ENCODE measurements at regions not wholly inside any gene's neighbourhood (a gene's known extent, or its start where the extent isn't known, plus 50 kb on each side); places are given as distances from the start of the nearest gene placed in this dataset.
"Not testable (repeated sequence)": the region's sequence is repeated elsewhere in the genome, so short reads cannot be mapped to it uniquely, and the experiment has no call there.

GRCh38 chr15:79496838-79497237 is 64.7 kb downstream of the MINAR1 start:
- H3K27ac Mint-ChIP-seq (ENCODE audit: unreplicated experiment) = no peak overlapping the region
- H3K36me3 Mint-ChIP-seq (ENCODE audit: insufficient read depth, unreplicated experiment) = no peaks in the 10 kb centered on the region
- no peaks in the 10 kb centered on the region for H3K9me3 Mint-ChIP-seq (ENCODE audit: low read depth, unreplicated experiment)
- H3K4me1 Mint-ChIP-seq (ENCODE audit: low read depth, unreplicated experiment) = no peaks in the 10 kb centered on the region
- DNase-seq = no peak
- H3K4me3 Mint-ChIP-seq (ENCODE audit: low read depth, unreplicated experiment) = no peak overlapping the region
- CTCF ChIA-PET = no interaction called here
- BruUV-seq (replicated peaks) = no TSS peak
- intact Hi-C loops (cut with micrococcal nuclease; ENCODE audit: unreplicated experiment) = no loop called here
- H3K27me3 Mint-ChIP-seq (ENCODE audit: unreplicated experiment) = peaks cover 74% of the 10 kb centered on the region
- TF ChIP-seq CTCF (IDR thresholded peaks at IDR 0.05; ENCODE audit: unreplicated experiment) = no peak

- CTCF ChIA-PET = no interaction called here
- no peak overlapping the region for H3K27ac Mint-ChIP-seq (ENCODE audit: unreplicated experiment)
Observed at GRCh38 chr15:79501086-79501485, 69.0 kb downstream of the MINAR1 start.

GRCh38 chr15:79505956-79506355 is 73.8 kb downstream of the MINAR1 start:
- no peak for DNase-seq
- CTCF ChIA-PET = interaction anchor here (0.6 kb wide), 1 partner anchor 298 kb away, joined by 4 read pairs; no protein-coding TSS in a partner anchor
- H3K36me3 Mint-ChIP-seq (ENCODE audit: insufficient read depth, unreplicated experiment) = no peaks in the 10 kb centered on the region
- no peak overlapping the region for H3K27ac Mint-ChIP-seq (ENCODE audit: unreplicated experiment)
- no peak for TF ChIP-seq CTCF (IDR thresholded peaks at IDR 0.05; ENCODE audit: unreplicated experiment)
- no peaks in the 10 kb centered on the region for H3K4me1 Mint-ChIP-seq (ENCODE audit: low read depth, unreplicated experiment)
- intact Hi-C loops (cut with micrococcal nuclease; ENCODE audit: unreplicated experiment) = no loop called here
- no peaks in the 10 kb centered on the region for H3K9me3 Mint-ChIP-seq (ENCODE audit: low read depth, unreplicated experiment)
- no peak overlapping the region for H3K4me3 Mint-ChIP-seq (ENCODE audit: low read depth, unreplicated experiment)
- H3K27me3 Mint-ChIP-seq (ENCODE audit: unreplicated experiment) = peaks cover 9% of the 10 kb centered on the region
- no TSS peak for BruUV-seq (replicated peaks)

More at GRCh38 chr15:79501086-79501485, 69.0 kb downstream of the MINAR1 start:
- Mint-ChIP-seq H3K9me3 (ENCODE audit: low read depth, unreplicated experiment) (no peaks in the 10 kb centered on the region), H3K36me3 (ENCODE audit: insufficient read depth, unreplicated experiment) (no peaks in the 10 kb centered on the region), H3K4me1 (ENCODE audit: low read depth, unreplicated experiment) (no peaks in the 10 kb centered on the region), H3K27me3 (ENCODE audit: unreplicated experiment) (peaks cover 47% of the 10 kb centered on the region), H3K4me3 (ENCODE audit: low read depth, unreplicated experiment) (no peak overlapping the region)
- TF ChIP-seq CTCF (IDR thresholded peaks at IDR 0.05; ENCODE audit: unreplicated experiment) = no peak
- intact Hi-C loops (cut with micrococcal nuclease; ENCODE audit: unreplicated experiment) = no loop called here
- no TSS peak for BruUV-seq (replicated peaks)
- DNase-seq = no peak

GRCh38 chr15:79512844-79513243 is 80.7 kb downstream of the MINAR1 start:
- H3K27ac Mint-ChIP-seq (ENCODE audit: unreplicated experiment); H3K36me3 Mint-ChIP-seq (ENCODE audit: insufficient read depth, unreplicated experiment); CTCF ChIA-PET; DNase-seq; H3K4me1 Mint-ChIP-seq (ENCODE audit: low read depth, unreplicated experiment); H3K9me3 Mint-ChIP-seq (ENCODE audit: low read depth, unreplicated experiment); H3K4me3 Mint-ChIP-seq (ENCODE audit: low read depth, unreplicated experiment); BruUV-seq (replicated peaks): not testable (repeated sequence)
- peaks cover 21% of the 10 kb centered on the region for H3K27me3 Mint-ChIP-seq (ENCODE audit: unreplicated experiment)
- intact Hi-C loops (cut with micrococcal nuclease; ENCODE audit: unreplicated experiment) = loop anchor here (5.0 kb wide), 1 partner anchor 686 kb away; no protein-coding TSS in a partner anchor

GRCh38 chr15:79513417-79513816 is 81.3 kb downstream of the MINAR1 start:
- Mint-ChIP-seq H3K4me1 (ENCODE audit: low read depth, unreplicated experiment) (no peaks in the 10 kb centered on the region), H3K4me3 (ENCODE audit: low read depth, unreplicated experiment) (no peak overlapping the region), H3K36me3 (ENCODE audit: insufficient read depth, unreplicated experiment) (no peaks in the 10 kb centered on the region), H3K27me3 (ENCODE audit: unreplicated experiment) (peaks cover 27% of the 10 kb centered on the region), H3K9me3 (ENCODE audit: low read depth, unreplicated experiment) (no peaks in the 10 kb centered on the region), H3K27ac (ENCODE audit: unreplicated experiment) (no peak overlapping the region)
- CTCF ChIA-PET = no interaction called here
- BruUV-seq (replicated peaks) = no TSS peak
- DNase-seq = no peak
- intact Hi-C loops (cut with micrococcal nuclease; ENCODE audit: unreplicated experiment) = loop anchor here (5.0 kb wide), 1 partner anchor 686 kb away; no protein-coding TSS in a partner anchor
- no peak for TF ChIP-seq CTCF (IDR thresholded peaks at IDR 0.05; ENCODE audit: unreplicated experiment)
